ENCODE measurements at regions not wholly inside any gene's neighbourhood (a gene's known extent, or its start where the extent isn't known, plus 50 kb on each side); places are given as distances from the start of the nearest gene placed in this dataset.
"Not testable (repeated sequence)": the region's sequence is repeated elsewhere in the genome, so short reads cannot be mapped to it uniquely, and the experiment has no call there.

DNA sequence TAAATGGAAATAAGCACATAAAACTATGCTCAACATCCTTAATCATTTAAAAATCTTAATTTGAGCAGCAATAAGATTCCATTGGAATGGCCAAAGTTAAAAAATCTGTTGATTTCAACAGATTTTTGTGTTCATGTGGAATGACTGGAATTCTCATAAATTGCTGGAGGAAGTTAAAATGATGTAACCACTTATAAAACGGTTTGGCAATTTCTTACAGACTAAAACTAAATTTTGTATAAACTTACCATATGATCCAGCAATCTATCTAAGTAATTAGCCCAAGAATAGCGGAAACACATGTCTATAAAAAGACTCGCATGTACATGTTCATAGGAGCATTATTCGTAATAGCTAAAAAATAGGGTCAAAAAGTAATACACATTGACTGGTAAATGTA lies 1713.6 kb downstream of the SI start:
- Histone ChIP-seq H3K36me3 (ENCODE audit: control insufficient read depth, insufficient read depth, low read length) (no peaks in the 10 kb centered on the region), H3K4me2 (ENCODE audit: extremely low read depth, insufficient read depth, low read length) (no peak overlapping the region), H3K27ac (ENCODE audit: insufficient read depth, low read length) (no peak overlapping the region), H2AFZ (ENCODE audit: low read length) (no peak overlapping the region), H3K79me2 (ENCODE audit: control insufficient read depth, insufficient read depth, low read length) (no peaks in the 10 kb centered on the region), H3K4me1 (ENCODE audit: control insufficient read depth, extremely low read depth, insufficient read depth, low read length) (no peaks in the 10 kb centered on the region), H3K9me3 (ENCODE audit: control insufficient read depth, insufficient read depth, low read depth, low read length) (no peaks in the 10 kb centered on the region), H3K4me3 (replicated peaks in 1 of 4; ENCODE audit: control extremely low read depth in 1 of 4, insufficient read depth in 1 of 4, low read depth in 3 of 4, low read length in 4 of 4) (no peak overlapping the region), H3K9ac (ENCODE audit: insufficient read depth, low read length) (no peak overlapping the region), H4K20me1 (ENCODE audit: control insufficient read depth, extremely low read depth, insufficient read depth, low read length) (no peaks in the 10 kb centered on the region), H3K27me3 (ENCODE audit: control insufficient read depth, insufficient read depth, low read length) (no peaks in the 10 kb centered on the region)
- DNase-seq (ENCODE audit: low read depth in 2 of 2) = no peak
- TF ChIP-seq, protein P1, sequence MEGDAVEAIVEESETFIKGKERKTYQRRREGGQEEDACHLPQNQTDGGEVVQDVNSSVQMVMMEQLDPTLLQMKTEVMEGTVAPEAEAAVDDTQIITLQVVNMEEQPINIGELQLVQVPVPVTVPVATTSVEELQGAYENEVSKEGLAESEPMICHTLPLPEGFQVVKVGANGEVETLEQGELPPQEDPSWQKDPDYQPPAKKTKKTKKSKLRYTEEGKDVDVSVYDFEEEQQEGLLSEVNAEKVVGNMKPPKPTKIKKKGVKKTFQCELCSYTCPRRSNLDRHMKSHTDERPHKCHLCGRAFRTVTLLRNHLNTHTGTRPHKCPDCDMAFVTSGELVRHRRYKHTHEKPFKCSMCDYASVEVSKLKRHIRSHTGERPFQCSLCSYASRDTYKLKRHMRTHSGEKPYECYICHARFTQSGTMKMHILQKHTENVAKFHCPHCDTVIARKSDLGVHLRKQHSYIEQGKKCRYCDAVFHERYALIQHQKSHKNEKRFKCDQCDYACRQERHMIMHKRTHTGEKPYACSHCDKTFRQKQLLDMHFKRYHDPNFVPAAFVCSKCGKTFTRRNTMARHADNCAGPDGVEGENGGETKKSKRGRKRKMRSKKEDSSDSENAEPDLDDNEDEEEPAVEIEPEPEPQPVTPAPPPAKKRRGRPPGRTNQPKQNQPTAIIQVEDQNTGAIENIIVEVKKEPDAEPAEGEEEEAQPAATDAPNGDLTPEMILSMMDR (conservative IDR thresholded peaks at IDR 0.05 in 1 of 2, IDR thresholded peaks at IDR 0.05 in 1 of 2; ENCODE audit: low read depth in 1 of 2, low read length in 2 of 2) = no peak
- TF ChIP-seq EZH2 (IDR thresholded peaks at IDR 0.05; ENCODE audit: low read length, missing control alignments) = no peak

DNA sequence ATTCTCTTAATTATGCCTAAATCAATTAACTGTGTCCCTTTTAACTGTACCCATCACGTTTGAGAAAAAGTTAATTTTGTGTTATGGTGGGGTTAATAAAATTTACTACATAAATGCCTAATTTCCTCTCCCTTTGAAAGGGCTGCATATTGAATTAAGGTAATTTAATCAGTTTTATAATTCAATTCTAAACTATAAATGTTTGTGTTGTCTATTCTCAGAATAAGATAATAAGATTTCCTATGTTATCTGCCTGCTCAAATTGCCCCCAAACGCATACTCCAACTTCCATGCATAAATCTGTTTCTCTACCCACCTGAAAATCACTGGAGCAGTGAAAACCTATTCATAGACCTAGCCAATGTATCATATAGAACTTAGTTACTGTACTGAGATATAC lies 1716.1 kb downstream of the SI start:
- TF ChIP-seq EZH2 (IDR thresholded peaks at IDR 0.05; ENCODE audit: low read length, missing control alignments) = no peak
- TF ChIP-seq, protein P1 (conservative IDR thresholded peaks at IDR 0.05 in 1 of 2, IDR thresholded peaks at IDR 0.05 in 1 of 2; ENCODE audit: low read depth in 1 of 2, low read length in 2 of 2) = no peak

DNA sequence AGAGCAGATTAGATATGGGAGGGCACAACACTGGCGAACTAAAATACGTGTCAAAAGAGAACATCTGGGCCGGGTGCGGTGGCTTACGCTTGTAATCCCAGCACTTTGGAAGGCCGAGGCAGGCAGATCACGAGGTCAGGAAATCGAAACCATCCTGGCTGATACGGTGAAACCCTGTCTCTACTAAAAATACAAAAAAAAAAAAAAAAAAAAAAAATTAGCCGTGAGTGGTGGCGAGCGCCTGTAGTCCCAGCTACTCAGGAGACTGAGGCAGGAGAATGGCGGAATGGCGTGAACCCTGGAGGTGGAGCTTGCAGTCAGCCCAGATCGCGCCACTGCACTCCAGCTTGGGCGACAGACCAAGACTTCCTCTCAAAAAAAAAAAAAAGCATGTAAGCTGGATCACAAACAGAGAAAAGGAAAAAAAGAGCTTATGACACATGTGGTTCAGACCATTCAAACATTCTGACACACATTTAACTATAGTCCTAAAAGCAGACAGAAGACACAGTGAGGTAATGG lies 1716.9 kb downstream of the SI start:
- H3K27ac ChIP-seq (ENCODE audit: insufficient read depth, low read length); H3K9ac ChIP-seq (ENCODE audit: insufficient read depth, low read length); DNase-seq (ENCODE audit: low read depth in 2 of 2): not testable (repeated sequence)

More for the DNA sequence above, 1716.1 kb downstream of the SI start:
- Histone ChIP-seq H3K9ac (ENCODE audit: insufficient read depth, low read length) (no peak overlapping the region), H3K4me3 (replicated peaks in 1 of 4; ENCODE audit: control extremely low read depth in 1 of 4, insufficient read depth in 1 of 4, low read depth in 3 of 4, low read length in 4 of 4) (no peak overlapping the region), H3K4me2 (ENCODE audit: extremely low read depth, insufficient read depth, low read length) (no peak overlapping the region), H3K79me2 (ENCODE audit: control insufficient read depth, insufficient read depth, low read length) (no peaks in the 10 kb centered on the region), H3K27me3 (ENCODE audit: control insufficient read depth, insufficient read depth, low read length) (no peaks in the 10 kb centered on the region), H3K9me3 (ENCODE audit: control insufficient read depth, insufficient read depth, low read depth, low read length) (no peaks in the 10 kb centered on the region), H4K20me1 (ENCODE audit: control insufficient read depth, extremely low read depth, insufficient read depth, low read length) (no peaks in the 10 kb centered on the region), H3K4me1 (ENCODE audit: control insufficient read depth, extremely low read depth, insufficient read depth, low read length) (no peaks in the 10 kb centered on the region), H3K36me3 (ENCODE audit: control insufficient read depth, insufficient read depth, low read length) (no peaks in the 10 kb centered on the region), H2AFZ (ENCODE audit: low read length) (no peak overlapping the region), H3K27ac (ENCODE audit: insufficient read depth, low read length) (no peak overlapping the region)
- no peak for DNase-seq (ENCODE audit: low read depth in 2 of 2)

More for the DNA sequence above, 1716.9 kb downstream of the SI start:
- not testable (repeated sequence) for H3K27me3 ChIP-seq (ENCODE audit: control insufficient read depth, insufficient read depth, low read length); H3K9me3 ChIP-seq (ENCODE audit: control insufficient read depth, insufficient read depth, low read depth, low read length); H3K4me1 ChIP-seq (ENCODE audit: control insufficient read depth, extremely low read depth, insufficient read depth, low read length); H3K36me3 ChIP-seq (ENCODE audit: control insufficient read depth, insufficient read depth, low read length); H3K79me2 ChIP-seq (ENCODE audit: control insufficient read depth, insufficient read depth, low read length); H4K20me1 ChIP-seq (ENCODE audit: control insufficient read depth, extremely low read depth, insufficient read depth, low read length); H3K4me2 ChIP-seq (ENCODE audit: extremely low read depth, insufficient read depth, low read length); H2AFZ ChIP-seq (ENCODE audit: low read length); H3K4me3 ChIP-seq (replicated peaks in 1 of 4; ENCODE audit: control extremely low read depth in 1 of 4, insufficient read depth in 1 of 4, low read depth in 3 of 4, low read length in 4 of 4)
